HepG2 (cell line): ENCODE measurements at regions not wholly inside any gene's neighbourhood (a gene's known extent, or its start where the extent isn't known, plus 50 kb on each side); places are given as distances from the start of the nearest gene placed in this dataset.

Experiments used
- ATAC-seq: fragments of 200-7000 bp; cut with Tn5 transposase; 3 replicates; pipeline ENCODE4 v1.9.1; 2020; ENCODE audit warnings: mild to moderate bottlenecking, moderate library complexity
- BruUV-seq: library from RNA; stranded (reverse); fragments of 400-500 nt; replicated peaks from 2 replicates; lab custom pipeline; 2021; lab: Mats Ljungman, UMichigan
- CTCF ChIA-PET: fragments of 300-600 bp; formaldehyde crosslinking; extraction: SDS; loops from one replicate; lab custom pipeline; 2021; ENCODE audit warnings: low total read pairs, inconsistent platforms, low intra/inter-chr PET ratio; lab: Yijun Ruan, JAX
- POLR2A ChIA-PET: fragments of 350-600 bp; sonication (Branson Sonifier 250); formaldehyde crosslinking; loops from one replicate; lab custom pipeline; 2020; ENCODE audit warnings: antibody characterized with exemption, inconsistent platforms; lab: Yijun Ruan, JAX
- DNase-seq: peaks from one replicate; pipeline ENCODE4 v3.0.0-alpha.2; 2015; ENCODE audit warnings: low spot score
- FAIRE-seq: peaks from 3 replicates; lab custom pipeline; 2011; peaks lifted over from hg19 to GRCh38; lab: Jason Lieb, UNC
- H2AFZ ChIP-seq: one replicate; pipeline ENCODE4 v1.6.1; 2011; ENCODE audit warnings: low read length, inconsistent platforms
- H3K27ac ChIP-seq: fragments of 300-600 bp; 3 replicates; pipeline ENCODE4 v1.8.0; 2011; ENCODE audit warnings: mixed run types, mild to moderate bottlenecking, mixed read lengths, low read length, inconsistent platforms; ENCODE audit not compliant: insufficient read depth; ENCODE audit errors: extremely low read length
- H3K27me3 ChIP-seq, 2 experiments: fragments of 200-600 bp in 1 of 2; 2 replicates in 1 of 2; 3 replicates in 1 of 2; pipeline versions ENCODE4 v1.6.0 to v1.8.0; 2011; ENCODE audit warnings: low read length in 2 of 2, mild to moderate bottlenecking in 2 of 2, moderate library complexity in 2 of 2, inconsistent platforms in 1 of 2; ENCODE audit not compliant: insufficient read depth in 2 of 2, control insufficient read depth in 1 of 2
- H3K36me3 ChIP-seq, 2 experiments: fragments of 200-600 bp in 1 of 2; replicated peaks in 1 of 2; 2 replicates in 1 of 2; 3 replicates in 1 of 2; pipeline versions ENCODE4 v1.5.1 to v1.8.0; 2011; ENCODE audit warnings: low read length in 2 of 2, inconsistent platforms in 1 of 2; ENCODE audit not compliant: insufficient read depth in 2 of 2, control insufficient read depth in 1 of 2
- H3K4me1 ChIP-seq: 2 replicates; pipeline ENCODE4 v1.5.1; 2012; ENCODE audit warnings: low read length, inconsistent platforms; ENCODE audit not compliant: insufficient read depth
- H3K4me2 ChIP-seq: 2 replicates; pipeline ENCODE4 v1.6.0; 2011; ENCODE audit warnings: low read depth, low read length, inconsistent platforms
- H3K4me3 ChIP-seq, 3 experiments: fragments of 200-600 bp in 1 of 3; sonication (generic), shearing (Covaris generic) in 1 of 3; replicated peaks in 1 of 3; 2 replicates each; pipeline ENCODE4 v1.5.1; 2011 to 2016; ENCODE audit warnings: low read length in 3 of 3, inconsistent platforms in 2 of 3, low read depth in 2 of 3, mild to moderate bottlenecking in 2 of 3, control low read depth in 1 of 3, mixed read lengths in 1 of 3; ENCODE audit not compliant: insufficient read depth in 1 of 3
- H3K79me2 ChIP-seq: one replicate; pipeline ENCODE4 v1.6.1; 2011; ENCODE audit warnings: low read length, inconsistent platforms; ENCODE audit not compliant: insufficient read depth
- H3K9ac ChIP-seq: 2 replicates; pipeline ENCODE4 v1.6.0; 2011; ENCODE audit warnings: mild to moderate bottlenecking, low read depth, low read length, inconsistent platforms; ENCODE audit not compliant: insufficient read depth
- H3K9me3 ChIP-seq: 2 replicates; pipeline ENCODE4 v1.5.1; 2012; ENCODE audit warnings: mild to moderate bottlenecking, low read length
- H4K20me1 ChIP-seq: 2 replicates; pipeline ENCODE4 v1.6.0; 2011; ENCODE audit warnings: inconsistent platforms, mild to moderate bottlenecking, low read length, moderate library complexity; ENCODE audit not compliant: insufficient read depth
- HES4 ChIP-seq: sonication (generic); formaldehyde crosslinking; IDR thresholded peaks from 2 replicates; pipeline ENCODE4 v1.9.0; 2021; ENCODE audit warnings: mild to moderate bottlenecking, missing genetic modification reagents, borderline replicate concordance
- LBX2 ChIP-seq: sonication (generic); formaldehyde crosslinking; IDR thresholded peaks from 2 replicates; pipeline ENCODE4 v1.5.0; 2020; ENCODE audit warnings: missing genetic modification reagents, mild to moderate bottlenecking, borderline replicate concordance
- PRDM4 ChIP-seq: sonication (generic); formaldehyde crosslinking; IDR thresholded peaks from 2 replicates; pipeline ENCODE4 v1.9.0; 2021; ENCODE audit warnings: missing genetic modification reagents, borderline replicate concordance
- RORA ChIP-seq: sonication (generic); formaldehyde crosslinking; IDR thresholded peaks from 2 replicates; pipeline ENCODE4 v1.5.0; 2020; ENCODE audit warnings: mild to moderate bottlenecking, missing genetic modification reagents, moderate library complexity
- TAF15 ChIP-seq: fragments of 200-400 bp; formaldehyde crosslinking; IDR thresholded peaks from one replicate; pipeline ENCODE4 v1.6.1; 2018; ENCODE audit warnings: mild to moderate bottlenecking, low read depth, low read length; ENCODE audit not compliant: poor library complexity, severe bottlenecking
- TEAD3 ChIP-seq: optimal IDR thresholded peaks from 2 replicates; pipeline ENCODE3; 2016; ENCODE audit warnings: borderline replicate concordance
- XRCC5 ChIP-seq: fragments of 200-400 bp; formaldehyde crosslinking; optimal IDR thresholded peaks from 2 replicates; pipeline ENCODE3; 2017; ENCODE audit warnings: mild to moderate bottlenecking, low read length
- ZBTB21 ChIP-seq: sonication (generic); formaldehyde crosslinking; IDR thresholded peaks from 2 replicates; pipeline ENCODE4 v1.4.0; 2020; ENCODE audit warnings: missing genetic modification reagents
- ZBTB4 ChIP-seq: sonication (generic); formaldehyde crosslinking; IDR thresholded peaks from 2 replicates; pipeline ENCODE4 v1.4.0; 2020; ENCODE audit warnings: missing genetic modification reagents, mild to moderate bottlenecking, borderline replicate concordance
- ZNF232 ChIP-seq: sonication (generic); formaldehyde crosslinking; IDR thresholded peaks from 2 replicates; pipeline ENCODE4 v1.4.0; 2020; ENCODE audit warnings: missing genetic modification reagents, borderline replicate concordance
- ZNF704 ChIP-seq: sonication (generic); formaldehyde crosslinking; IDR thresholded peaks from 2 replicates; pipeline ENCODE4 v1.8.1; 2023; ENCODE audit warnings: mild to moderate bottlenecking, inconsistent platforms, moderate library complexity, missing genetic modification reagents, borderline replicate concordance
- WGBS: methylation state at CpG from one replicate; pipeline ENCODE4 v1.1.6; 2017; ENCODE audit warnings: low lambda C conversion rate; 5-methylcytosine and 5-hydroxymethylcytosine counted together
- in situ Hi-C: cut with HindIII; loops from 2 replicates; pipeline ENCODE4 v1.10.0; 2017; ENCODE audit warnings: low pct_unique_long_range_greater_than_20kb; ENCODE audit not compliant: extremely low pct_ligation_motif_present
- intact Hi-C: fragments of 100-400 bp; cut with micrococcal nuclease; formaldehyde crosslinking; loops from one replicate; pipeline ENCODE4 v1.10.0; 2022; ENCODE audit not compliant: unreplicated experiment

- WGBS = 3% methylated on average over 2 of the region's 2 CpGs
Observed at GRCh38 chr6:19558934-19559333, 278.2 kb upstream of the ID4 start.

More at GRCh38 chr6:19558934-19559333, 278.2 kb upstream of the ID4 start:
- H3K4me2 ChIP-seq = no peak overlapping the region
- peaks cover 28% of the 10 kb centered on the region for H3K9me3 ChIP-seq
- no peaks in the 10 kb centered on the region for H3K79me2 ChIP-seq
- ChIA-PET POLR2A (no interaction called here), CTCF (no interaction called here)
- no peaks in the 10 kb centered on the region; a peak in 1 of 5 replicates for H3K27me3 ChIP-seq
- H4K20me1 ChIP-seq = no peaks in the 10 kb centered on the region
- intact Hi-C loops = no loop called here
- no peak overlapping the region for H2AFZ ChIP-seq
- no peaks in the 10 kb centered on the region for H3K36me3 ChIP-seq
- no peak overlapping the region for H3K9ac ChIP-seq
- no peak for FAIRE-seq
- no peak for DNase-seq
- TF ChIP-seq ZNF704 (CRISPR knock-in tag) (no peak), TAF15 (no peak), LBX2 (CRISPR knock-in tag) (no peak), ZBTB21 (CRISPR knock-in tag) (no peak), ZNF232 (CRISPR knock-in tag) (no peak), HES4 (CRISPR knock-in tag) (no peak), XRCC5 (no peak), ZBTB4 (CRISPR knock-in tag) (no peak), PRDM4 (CRISPR knock-in tag) (no peak), RORA (no peak), TEAD3 (CRISPR knock-in tag) (no peak)
- no TSS peak for BruUV-seq
- H3K27ac ChIP-seq = no peak overlapping the region
- no peak overlapping the region for H3K4me3 ChIP-seq
- H3K4me1 ChIP-seq = no peaks in the 10 kb centered on the region
- in situ Hi-C loops = no loop called here
- no peak for ATAC-seq
